NB4 (cell line): ENCODE measurements at regions not wholly inside any gene's neighbourhood (a gene's known extent, or its start where the extent isn't known, plus 50 kb on each side); places are given as distances from the start of the nearest gene placed in this dataset.
A peak's percentile ranks its signal among the peaks of the same experiment; 100 is the strongest.

Source experiments
- DNase-seq: peaks from one replicate; pipeline ENCODE4 v3.0.0; 2010; ENCODE audit warnings: low read depth
- H3K4me3 ChIP-seq: one replicate; pipeline ENCODE4 v1.5.1; 2011; ENCODE audit warnings: mild to moderate bottlenecking, low read depth, low read length, moderate library complexity
- MYC ChIP-seq: IDR thresholded peaks from 2 replicates; pipeline ENCODE4 v1.6.1; 2011; ENCODE audit warnings: low read depth, low read length
- POLR2A ChIP-seq: IDR thresholded peaks from 2 replicates; pipeline ENCODE4 v1.6.1; 2011; ENCODE audit warnings: mild to moderate bottlenecking; ENCODE audit not compliant: insufficient read length; ENCODE audit errors: extremely low read depth
- TF ChIP-seq, protein P1 (sequence below): IDR thresholded peaks from 2 replicates; pipeline ENCODE4 v1.6.1; 2011; ENCODE audit warnings: low read depth, low read length
- TF ChIP-seq, protein P2 (sequence below): IDR thresholded peaks from one replicate; pipeline ENCODE4 v1.5.1; 2012; ENCODE audit warnings: low read depth, low read length

DNA sequence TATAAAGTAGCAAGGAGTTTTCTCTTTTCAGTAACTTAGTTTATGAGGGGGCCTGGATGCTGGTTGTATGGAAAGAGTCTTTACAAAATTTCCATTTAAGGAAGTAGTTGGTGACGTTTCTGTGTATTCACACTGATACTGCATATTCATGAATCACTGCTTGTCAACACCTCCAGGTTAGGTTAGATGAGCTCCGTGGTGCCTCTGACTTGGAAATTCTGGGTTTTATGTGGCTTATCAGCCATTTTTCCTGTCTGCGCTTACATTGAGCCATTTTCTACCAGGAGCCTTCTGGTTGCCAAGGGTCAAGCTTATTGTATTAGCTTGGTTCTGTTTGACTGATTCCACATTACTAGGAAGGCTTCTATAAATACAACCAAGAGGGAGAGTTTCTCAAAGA lies 128.3 kb downstream of the SLC28A3 start:
- no peak for DNase-seq
- TF ChIP-seq POLR2A (no peak), MYC (no peak)
- TF ChIP-seq, protein P1, sequence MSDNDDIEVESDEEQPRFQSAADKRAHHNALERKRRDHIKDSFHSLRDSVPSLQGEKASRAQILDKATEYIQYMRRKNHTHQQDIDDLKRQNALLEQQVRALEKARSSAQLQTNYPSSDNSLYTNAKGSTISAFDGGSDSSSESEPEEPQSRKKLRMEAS, result no peak
- TF ChIP-seq, protein P2, sequence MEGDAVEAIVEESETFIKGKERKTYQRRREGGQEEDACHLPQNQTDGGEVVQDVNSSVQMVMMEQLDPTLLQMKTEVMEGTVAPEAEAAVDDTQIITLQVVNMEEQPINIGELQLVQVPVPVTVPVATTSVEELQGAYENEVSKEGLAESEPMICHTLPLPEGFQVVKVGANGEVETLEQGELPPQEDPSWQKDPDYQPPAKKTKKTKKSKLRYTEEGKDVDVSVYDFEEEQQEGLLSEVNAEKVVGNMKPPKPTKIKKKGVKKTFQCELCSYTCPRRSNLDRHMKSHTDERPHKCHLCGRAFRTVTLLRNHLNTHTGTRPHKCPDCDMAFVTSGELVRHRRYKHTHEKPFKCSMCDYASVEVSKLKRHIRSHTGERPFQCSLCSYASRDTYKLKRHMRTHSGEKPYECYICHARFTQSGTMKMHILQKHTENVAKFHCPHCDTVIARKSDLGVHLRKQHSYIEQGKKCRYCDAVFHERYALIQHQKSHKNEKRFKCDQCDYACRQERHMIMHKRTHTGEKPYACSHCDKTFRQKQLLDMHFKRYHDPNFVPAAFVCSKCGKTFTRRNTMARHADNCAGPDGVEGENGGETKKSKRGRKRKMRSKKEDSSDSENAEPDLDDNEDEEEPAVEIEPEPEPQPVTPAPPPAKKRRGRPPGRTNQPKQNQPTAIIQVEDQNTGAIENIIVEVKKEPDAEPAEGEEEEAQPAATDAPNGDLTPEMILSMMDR, result no peak
- H3K4me3 ChIP-seq, result no peak overlapping the region

DNA sequence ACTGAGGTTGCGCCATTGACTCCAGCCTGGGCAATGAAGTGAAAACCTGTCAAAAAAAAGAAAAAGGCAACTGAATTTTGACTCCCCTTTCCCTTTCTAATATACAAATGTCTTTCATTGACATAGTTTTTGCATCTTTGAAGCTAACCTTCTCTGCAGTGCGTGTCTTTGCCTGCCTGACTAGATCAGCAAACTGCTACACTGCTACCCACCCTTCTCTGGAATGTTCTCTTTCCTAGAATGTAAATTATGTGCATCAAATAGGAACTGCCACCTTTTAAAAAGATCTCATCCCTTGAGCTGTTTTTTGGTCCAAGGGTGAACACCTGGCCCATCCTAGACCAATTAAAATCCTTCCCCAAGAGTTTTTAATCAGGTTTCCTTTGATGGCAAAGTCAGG lies 127.6 kb downstream of the SLC28A3 start:
- DNase-seq, result no peak
- no peak for TF ChIP-seq POLR2A
- TF ChIP-seq MYC, result no peak
- TF ChIP-seq, protein P2, result no peak
- TF ChIP-seq, protein P1, result no peak
- H3K4me3 ChIP-seq, result no peak overlapping the region

DNA sequence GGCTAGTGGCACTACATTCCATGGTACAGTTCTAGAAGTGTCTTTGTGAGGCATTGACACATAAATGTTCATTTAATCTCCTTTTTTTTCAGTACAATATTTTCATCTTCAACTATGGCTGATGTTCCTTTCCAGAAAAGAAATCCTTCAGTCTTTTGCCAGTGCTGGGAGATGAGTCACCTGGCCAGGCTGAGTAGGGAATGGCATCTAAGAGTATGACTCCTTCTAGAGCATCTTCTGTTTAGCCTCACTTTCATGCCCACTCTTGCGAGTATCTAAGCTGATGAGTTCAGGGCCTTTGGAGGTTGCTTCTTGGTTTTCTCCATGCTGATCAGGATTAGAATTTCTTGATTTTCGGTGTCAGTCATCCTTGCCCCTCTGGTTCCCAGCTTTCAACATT lies 124.4 kb downstream of the SLC28A3 start:
- TF ChIP-seq POLR2A (no peak), MYC (no peak)
- TF ChIP-seq, protein P2, result no peak
- TF ChIP-seq, protein P1, result no peak
- DNase-seq, result no peak
- no peak overlapping the region for H3K4me3 ChIP-seq

DNA sequence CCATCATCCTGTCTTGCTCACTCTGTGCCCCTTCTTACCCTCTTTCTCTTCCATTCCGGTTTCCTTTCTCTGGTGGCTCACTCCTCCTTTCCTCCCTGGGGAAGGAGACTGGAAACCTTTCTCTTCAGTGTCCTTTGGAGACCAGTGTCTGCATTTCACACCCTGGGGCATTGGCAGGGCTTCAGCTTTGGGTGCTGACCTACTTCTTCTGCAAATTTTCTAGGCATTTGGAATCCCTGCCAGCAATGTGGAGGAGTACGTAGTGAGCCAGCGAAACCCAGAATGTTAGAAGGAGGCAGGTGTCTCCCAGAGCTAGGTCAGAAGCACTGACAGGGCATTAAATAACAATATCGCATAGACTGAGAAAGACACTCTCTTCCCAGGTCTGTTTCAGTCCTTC lies 122.2 kb downstream of the SLC28A3 start:
- DNase-seq, result no peak
- no peak overlapping the region for H3K4me3 ChIP-seq
- TF ChIP-seq, protein P2, result no peak
- TF ChIP-seq POLR2A (no peak), MYC (no peak)
- TF ChIP-seq, protein P1, result no peak

DNA sequence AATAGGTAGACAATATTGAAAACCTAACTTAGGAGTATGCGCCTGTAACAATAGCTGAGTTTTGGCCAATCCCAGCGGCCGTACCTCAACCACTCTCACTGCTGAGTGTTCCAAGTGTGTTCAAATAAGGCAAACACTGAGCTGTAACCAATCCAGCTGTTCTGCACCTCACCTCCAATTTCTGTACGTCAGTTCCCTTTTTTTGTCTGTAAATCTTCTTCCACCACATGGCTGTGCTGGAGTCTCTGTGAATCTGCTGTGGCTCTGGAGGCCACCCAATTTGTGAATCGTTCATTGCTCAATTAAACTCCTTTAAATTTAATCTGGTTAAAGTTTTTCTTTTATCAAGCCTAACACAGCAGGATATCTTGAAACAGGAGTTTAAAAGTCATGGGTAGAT lies 116.3 kb downstream of the SLC28A3 start:
- peak; percentile 8 for DNase-seq
- TF ChIP-seq, protein P1, result no peak
- TF ChIP-seq POLR2A (no peak), MYC (no peak)
- TF ChIP-seq, protein P2, result no peak
- H3K4me3 ChIP-seq, result no peak overlapping the region
